SH-SY5Y (cell line): ENCODE measurements at regions not wholly inside any gene's neighbourhood (a gene's known extent, or its start where the extent isn't known, plus 50 kb on each side); places are given as distances from the start of the nearest gene placed in this dataset.

Experiments
- GATA2 ChIP-seq: IDR thresholded peaks from 2 replicates; pipeline ENCODE4 v1.6.1; 2011; ENCODE audit warnings: mild to moderate bottlenecking, low read depth, low read length
- GATA3 ChIP-seq: IDR thresholded peaks from 2 replicates; pipeline ENCODE4 v1.6.1; 2011; ENCODE audit warnings: low read depth, mild to moderate bottlenecking, low read length, moderate library complexity

- no peak for TF ChIP-seq GATA3
- TF ChIP-seq GATA2: no peak
These were observed 417.7 kb downstream of the FLRT2 start for GRCh38 chr14:85947461-85948139.
